8988T (cell line): ENCODE measurements at regions not wholly inside any gene's neighbourhood (a gene's known extent, or its start where the extent isn't known, plus 50 kb on each side); places are given as distances from the start of the nearest gene placed in this dataset.
"Not testable (repeated sequence)": the region's sequence is repeated elsewhere in the genome, so short reads cannot be mapped to it uniquely, and the experiment has no call there.

ENCODE experiments used
- DNase-seq: peaks from one replicate; pipeline ENCODE4 v3.0.0; 2011

- DNase-seq, result no peak
Measured at GRCh38 chr6:142637624-142638351, 307.2 kb downstream of the HIVEP2 start.

GRCh38 chr6:142642651-142643050, 302.3 kb downstream of the HIVEP2 start:
- no peak for DNase-seq

DNA sequence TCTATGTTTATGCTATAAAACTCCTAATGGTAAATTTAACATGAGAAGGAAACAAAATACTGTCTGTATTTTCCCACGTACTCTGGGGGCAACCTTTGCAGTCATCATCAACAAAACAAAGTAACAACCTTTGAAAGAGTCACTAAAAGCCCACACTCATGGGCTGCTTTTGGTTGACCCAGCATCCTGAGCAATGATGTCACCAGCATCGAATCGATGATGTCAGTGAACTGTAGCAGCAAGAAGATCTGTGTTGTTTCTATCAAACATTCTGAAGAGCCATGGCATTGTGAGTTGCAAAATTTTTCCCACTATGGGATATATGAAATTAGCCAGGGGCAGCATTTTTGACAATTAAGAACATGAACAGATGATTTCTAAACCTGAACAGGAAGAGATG, 300.1 kb downstream of the HIVEP2 start:
- no peak for DNase-seq

GRCh38 chr6:142645663-142646062, 299.3 kb downstream of the HIVEP2 start:
- DNase-seq, result no peak

DNA sequence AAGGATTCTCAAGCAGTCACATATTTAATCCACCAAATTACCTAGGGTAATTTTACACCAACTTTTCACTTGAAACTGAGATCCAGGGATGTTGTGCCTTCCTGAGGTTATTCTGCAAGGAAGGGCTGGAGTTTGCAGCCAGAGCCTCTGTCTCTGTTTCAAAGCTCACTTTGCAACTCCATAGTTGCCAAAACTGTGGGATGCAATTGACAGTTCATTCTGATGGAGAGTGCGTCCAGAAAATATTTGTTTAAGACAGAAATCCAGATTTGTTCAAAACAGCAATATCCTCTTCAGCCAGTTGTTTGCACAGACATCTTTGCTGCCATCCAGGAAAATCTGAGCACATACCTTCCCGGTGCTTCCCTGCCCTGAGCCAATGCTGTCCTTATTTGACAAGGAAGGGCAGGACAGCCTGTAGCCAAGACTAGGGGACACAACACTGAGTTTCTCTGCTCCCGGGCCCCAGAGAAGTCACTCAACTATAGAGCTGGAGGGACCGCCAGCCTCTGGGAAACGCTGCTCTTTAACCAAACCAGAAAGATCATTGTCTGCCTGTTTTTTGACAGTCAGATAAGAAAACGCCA, 297.4 kb downstream of the HIVEP2 start:
- DNase-seq, result no peak

DNA sequence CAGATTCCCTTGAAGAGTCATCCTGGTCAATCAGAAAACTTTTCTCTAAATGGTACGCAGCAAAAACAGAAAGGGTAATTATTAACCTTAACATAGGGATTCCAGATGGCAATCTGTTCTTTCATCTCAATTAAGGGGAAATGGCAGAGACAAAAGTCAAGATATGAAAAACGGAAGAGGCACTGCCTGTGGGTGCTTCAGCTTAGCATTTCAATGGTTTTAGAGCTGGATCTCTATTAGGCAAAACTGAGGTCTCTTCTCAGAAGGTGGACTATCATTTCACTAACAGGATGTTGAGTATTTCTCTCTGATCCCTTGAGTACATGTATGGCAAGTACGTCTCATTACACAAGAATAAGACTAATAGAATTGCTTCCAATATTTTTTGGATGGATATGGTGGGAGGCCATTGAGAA, 296.9 kb downstream of the HIVEP2 start:
- no peak for DNase-seq

DNA sequence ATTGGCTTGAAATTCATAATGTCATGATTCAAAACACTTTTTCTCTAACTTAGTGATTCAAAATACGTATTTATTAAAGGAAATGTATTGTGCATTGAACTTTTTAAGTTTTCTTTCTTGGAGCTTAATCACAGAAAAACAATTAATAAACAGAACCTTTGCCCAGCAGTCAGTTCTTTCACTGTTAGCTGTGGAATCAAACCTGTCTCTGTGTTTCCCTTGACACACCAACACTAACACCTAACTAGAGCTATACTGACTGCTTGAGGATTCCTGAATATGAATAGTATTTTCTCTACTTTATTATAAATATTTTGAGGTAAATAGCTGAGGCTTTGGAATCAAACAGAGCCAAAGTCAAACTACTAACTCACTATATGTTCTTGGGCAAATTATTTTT, 296.4 kb downstream of the HIVEP2 start:
- no peak for DNase-seq

DNA sequence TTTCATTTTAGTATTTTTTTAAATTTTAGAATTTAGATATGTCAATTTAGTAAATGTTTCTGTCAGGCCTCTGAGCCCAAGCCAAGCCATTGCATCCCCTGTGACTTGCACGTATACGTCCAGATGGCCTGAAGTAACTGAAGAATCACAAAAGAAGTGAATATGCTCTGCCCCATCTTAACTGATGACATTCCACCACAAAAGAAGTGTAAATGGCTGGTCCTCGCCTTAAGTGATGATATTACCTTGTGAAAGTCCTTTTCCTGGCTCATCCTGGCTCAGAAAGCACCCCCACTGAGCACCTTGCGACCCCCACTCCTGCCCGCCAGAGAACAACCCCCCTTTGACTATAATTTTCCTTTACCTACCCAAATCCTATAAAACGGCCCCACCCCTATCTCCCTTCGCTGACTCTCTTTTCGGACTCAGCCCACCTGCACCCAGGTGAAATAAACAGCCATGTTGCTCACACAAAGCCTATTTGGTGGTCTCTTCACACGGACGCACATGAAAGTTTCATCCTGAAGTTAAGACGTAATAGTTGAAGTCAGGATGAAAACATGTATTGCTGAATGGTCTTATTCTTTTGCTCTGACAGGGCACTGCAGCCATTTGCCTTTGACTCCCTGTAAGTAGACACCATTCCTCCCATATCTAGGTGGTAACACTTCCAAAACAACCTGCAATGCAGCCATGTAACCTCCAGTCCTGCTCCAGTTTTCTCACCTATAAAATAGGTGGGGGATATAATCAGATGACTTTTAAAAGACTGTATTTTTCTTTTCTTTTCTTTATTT, 295.3 kb downstream of the HIVEP2 start:
- DNase-seq, result not testable (repeated sequence)

GRCh38 chr6:142651384-142651783, 293.6 kb downstream of the HIVEP2 start:
- DNase-seq, result no peak

DNA sequence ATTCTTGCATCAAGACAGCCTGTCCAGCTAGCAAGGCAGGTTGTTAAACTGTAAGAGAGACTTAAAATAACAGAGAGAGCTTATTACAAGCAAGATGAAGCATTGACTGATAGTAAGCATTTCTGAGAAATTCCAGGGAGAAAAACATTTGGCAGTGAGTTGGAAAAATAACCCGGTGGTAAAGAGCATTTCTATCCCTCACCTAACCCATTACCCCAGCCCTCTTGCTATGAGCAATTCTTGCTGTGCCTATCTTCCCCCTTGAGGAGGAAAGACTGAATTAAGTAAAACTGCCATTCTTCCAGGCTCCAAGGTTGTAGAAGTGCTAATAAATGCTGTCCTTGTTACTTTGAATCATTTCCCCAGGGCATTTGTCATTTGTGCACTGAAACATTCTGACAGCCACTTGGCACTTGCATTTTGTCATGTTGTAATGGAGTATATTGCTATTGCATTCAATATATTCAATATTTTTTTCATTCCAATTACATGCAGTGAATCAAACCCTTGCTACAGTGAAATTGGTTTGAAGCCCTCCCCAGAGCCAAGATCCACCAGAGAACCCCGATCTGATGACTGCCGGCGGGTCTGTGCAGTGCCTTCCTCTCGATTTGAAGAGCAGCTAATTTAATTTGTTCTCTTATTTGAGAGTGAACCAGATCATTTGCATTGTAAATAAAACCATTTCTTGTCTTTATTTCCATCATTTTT, 291.1 kb downstream of the HIVEP2 start:
- DNase-seq, result no peak

DNA sequence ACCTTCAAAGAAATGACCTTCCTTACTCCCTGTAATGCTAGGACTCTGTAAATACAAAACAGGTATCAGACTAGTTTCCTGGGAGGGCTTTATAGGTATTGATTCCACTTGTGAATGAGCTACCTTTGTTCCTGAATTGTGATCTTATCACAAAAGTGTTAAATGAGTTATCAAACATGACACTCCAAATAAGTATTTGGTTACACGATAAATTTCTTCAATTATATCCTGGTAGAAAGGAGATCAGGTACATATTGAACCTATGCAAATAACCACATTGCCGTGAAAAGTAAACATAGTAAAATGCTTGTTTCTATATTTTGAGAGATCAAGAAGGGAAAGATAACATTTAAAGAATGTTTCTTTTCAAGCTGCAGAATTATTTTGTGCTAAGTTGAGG, 285.3 kb downstream of the HIVEP2 start:
- DNase-seq, result no peak

DNA sequence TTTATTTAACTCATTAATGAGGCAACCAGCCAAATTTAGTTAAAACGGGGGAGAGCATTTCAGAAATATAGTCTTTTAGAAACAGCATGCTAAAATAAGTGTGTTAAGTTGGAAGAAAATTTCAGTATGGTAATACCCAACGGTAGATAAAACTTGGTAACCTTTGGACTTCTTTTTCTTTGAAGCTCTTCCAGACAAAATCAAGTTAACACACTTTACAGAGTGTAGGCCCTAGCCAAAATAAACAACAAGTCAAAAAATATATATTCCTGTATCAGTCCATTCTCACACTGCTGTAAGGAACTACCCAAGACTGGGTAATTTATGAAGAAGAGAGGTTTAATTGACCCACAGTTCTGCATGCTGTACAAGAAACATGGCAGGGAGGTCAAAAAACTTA, 279.6 kb downstream of the HIVEP2 start:
- no peak for DNase-seq

DNA sequence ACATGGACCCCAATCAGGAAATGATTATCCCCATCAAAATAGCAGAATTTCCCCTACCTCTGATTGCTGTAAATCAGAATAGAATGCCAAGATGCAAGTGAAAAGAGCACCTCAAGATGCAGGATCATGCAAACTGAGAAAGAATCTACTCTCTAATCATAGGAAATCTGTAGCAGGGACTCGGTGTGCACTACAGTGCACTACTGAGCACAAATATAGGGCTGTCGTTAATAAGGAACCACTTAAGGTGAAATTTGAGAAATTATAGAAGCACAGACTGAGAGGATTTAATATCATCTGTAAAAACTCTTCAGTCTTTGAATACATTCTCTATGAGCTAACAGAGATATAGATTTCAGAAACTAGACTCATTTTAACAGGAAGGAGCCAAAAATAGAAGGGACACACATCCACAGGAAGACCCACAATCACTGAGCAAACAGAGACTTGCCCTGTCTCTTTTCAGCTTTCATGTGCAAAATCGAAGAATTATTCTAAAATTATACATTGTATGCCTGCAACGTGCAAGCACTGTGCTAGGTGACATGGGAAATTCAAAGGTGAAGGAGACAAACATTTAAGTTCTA, 278.3 kb downstream of the HIVEP2 start:
- no peak for DNase-seq

GRCh38 chr6:142669471-142670351, 275.3 kb downstream of the HIVEP2 start:
- no peak for DNase-seq

- DNase-seq, result no peak
Measured at GRCh38 chr6:142671791-142672190, 273.2 kb downstream of the HIVEP2 start.

GRCh38 chr6:142675517-142675916, 269.5 kb downstream of the HIVEP2 start:
- no peak for DNase-seq

- DNase-seq, result no peak
Measured at GRCh38 chr6:142676027-142676443, 268.9 kb downstream of the HIVEP2 start.

GRCh38 chr6:142676647-142677192, 268.3 kb downstream of the HIVEP2 start:
- no peak for DNase-seq

GRCh38 chr6:142679907-142680700, 264.9 kb downstream of the HIVEP2 start:
- no peak for DNase-seq

DNA sequence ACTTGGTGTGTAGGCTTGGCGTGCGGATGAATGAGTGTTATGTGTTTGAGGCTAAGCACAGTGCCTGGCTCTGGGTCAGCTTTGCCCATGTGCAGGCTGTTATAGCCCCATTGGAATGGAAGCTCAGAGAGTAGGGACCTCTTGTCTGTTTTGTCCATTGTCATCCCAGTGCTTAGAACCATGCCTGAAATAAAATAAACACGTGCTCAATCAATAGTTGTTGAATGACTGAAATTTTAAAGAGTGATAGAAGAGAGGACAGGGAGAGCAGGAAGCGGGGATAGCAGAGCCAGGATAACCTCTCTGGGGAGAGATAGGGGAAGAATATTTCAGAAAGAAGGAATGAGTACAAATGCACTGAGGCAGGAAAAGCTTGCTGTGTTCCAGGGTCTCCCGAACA, 263.9 kb downstream of the HIVEP2 start:
- DNase-seq, result no peak

DNA sequence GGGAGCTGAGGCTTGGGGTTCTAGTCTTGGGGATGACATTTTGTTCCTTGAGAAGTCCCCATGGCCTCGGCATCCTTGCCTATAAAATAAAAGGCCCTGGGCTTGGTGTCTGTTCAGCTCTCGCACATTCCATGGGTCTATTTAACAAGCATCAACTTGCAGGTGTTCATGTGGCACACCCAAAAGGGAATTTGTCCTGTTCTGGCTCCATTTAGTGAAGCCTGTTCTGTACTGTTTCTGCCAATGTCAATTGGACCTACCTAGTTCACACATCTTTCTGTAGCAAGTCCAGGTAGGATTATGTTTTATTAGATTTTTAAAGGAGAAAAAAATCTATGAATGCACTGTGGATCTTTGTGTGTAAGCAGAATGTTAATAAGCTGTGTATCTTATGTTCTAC, 262.0 kb downstream of the HIVEP2 start:
- no peak for DNase-seq
